K562 (cell line): ENCODE measurements at regions not wholly inside any gene's neighbourhood (a gene's known extent, or its start where the extent isn't known, plus 50 kb on each side); places are given as distances from the start of the nearest gene placed in this dataset.

Source experiments
- BRF2 ChIP-seq: IDR thresholded peaks from 3 replicates; pipeline ENCODE4 v1.6.1; 2011; ENCODE audit warnings: borderline replicate concordance, mild to moderate bottlenecking; ENCODE audit not compliant: insufficient read length, insufficient read depth
- CTCF ChIP-seq, 3 experiments: IDR thresholded peaks in 2 of 3; conservative IDR thresholded peaks in 1 of 3; 2 replicates each; pipeline ENCODE4 v1.5.1; 2011 to 2012; ENCODE audit warnings: low read length in 3 of 3, mild to moderate bottlenecking in 3 of 3, control low read depth in 2 of 3, improper control_type of control experiment in 1 of 3, inconsistent platforms in 1 of 3, low read depth in 1 of 3, mixed read lengths in 1 of 3, moderate library complexity in 1 of 3; ENCODE audit not compliant: insufficient read depth in 2 of 3
- KLF10 ChIP-seq: fragments of 250-450 bp; sonication (Bioruptor Pico); IDR thresholded peaks from 2 replicates; pipeline ENCODE4 v1.6.1; 2021; ENCODE audit warnings: matching md5 sums
- MED1 ChIP-seq: sonication (generic); formaldehyde crosslinking; IDR thresholded peaks from 2 replicates; pipeline ENCODE4 v1.8.1; 2023; ENCODE audit warnings: missing genetic modification reagents, borderline replicate concordance

GRCh38 chr9:12875191-12875590, 100.4 kb downstream of the LURAP1L start:
- TF ChIP-seq CTCF (IDR thresholded peaks at IDR 0.05 in 2 of 3, conservative IDR thresholded peaks at IDR 0.05 in 1 of 3; ENCODE audit: insufficient read depth in 2 of 3, low read depth in 1 of 3, low read length in 3 of 3) (no peak), KLF10 (CRISPR knock-in tag) (no peak), BRF2 (no peak), MED1 (no peak)
